ENCODE measurements at regions not wholly inside any gene's neighbourhood (a gene's known extent, or its start where the extent isn't known, plus 50 kb on each side); places are given as distances from the start of the nearest gene placed in this dataset.

DNA sequence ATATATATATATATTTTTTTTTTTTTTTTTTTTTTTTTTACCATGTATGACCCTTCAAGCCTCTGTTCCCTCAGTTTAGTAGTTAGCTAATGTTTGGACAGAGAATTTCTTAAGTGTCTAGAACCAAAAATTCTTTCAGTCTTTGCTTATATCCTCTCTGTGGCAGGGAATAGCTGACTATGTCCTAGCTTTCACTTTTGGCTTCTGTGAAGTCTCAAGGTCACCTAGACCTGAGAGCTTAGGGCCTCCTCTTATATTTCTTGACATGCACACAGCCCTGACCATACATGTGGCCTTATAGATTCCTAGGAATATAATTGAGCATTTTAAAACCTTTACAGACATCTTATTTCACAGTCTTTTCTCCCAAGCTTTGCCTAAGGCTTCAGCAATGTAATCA lies 930.8 kb upstream of the CDH9 start:
- no peak overlapping the region for H3K27ac Mint-ChIP-seq
- no peak for DNase-seq
- no peaks in the 10 kb centered on the region for H3K4me1 Mint-ChIP-seq
- no peak overlapping the region for H3K27ac ChIP-seq (ENCODE audit: low read length)
- TF ChIP-seq, protein P1, sequence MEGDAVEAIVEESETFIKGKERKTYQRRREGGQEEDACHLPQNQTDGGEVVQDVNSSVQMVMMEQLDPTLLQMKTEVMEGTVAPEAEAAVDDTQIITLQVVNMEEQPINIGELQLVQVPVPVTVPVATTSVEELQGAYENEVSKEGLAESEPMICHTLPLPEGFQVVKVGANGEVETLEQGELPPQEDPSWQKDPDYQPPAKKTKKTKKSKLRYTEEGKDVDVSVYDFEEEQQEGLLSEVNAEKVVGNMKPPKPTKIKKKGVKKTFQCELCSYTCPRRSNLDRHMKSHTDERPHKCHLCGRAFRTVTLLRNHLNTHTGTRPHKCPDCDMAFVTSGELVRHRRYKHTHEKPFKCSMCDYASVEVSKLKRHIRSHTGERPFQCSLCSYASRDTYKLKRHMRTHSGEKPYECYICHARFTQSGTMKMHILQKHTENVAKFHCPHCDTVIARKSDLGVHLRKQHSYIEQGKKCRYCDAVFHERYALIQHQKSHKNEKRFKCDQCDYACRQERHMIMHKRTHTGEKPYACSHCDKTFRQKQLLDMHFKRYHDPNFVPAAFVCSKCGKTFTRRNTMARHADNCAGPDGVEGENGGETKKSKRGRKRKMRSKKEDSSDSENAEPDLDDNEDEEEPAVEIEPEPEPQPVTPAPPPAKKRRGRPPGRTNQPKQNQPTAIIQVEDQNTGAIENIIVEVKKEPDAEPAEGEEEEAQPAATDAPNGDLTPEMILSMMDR (IDR thresholded peaks at IDR 0.05), result no peak
- intact Hi-C loops (cut with micrococcal nuclease), result no loop called here
- no peaks in the 10 kb centered on the region for H3K36me3 ChIP-seq (ENCODE audit: control insufficient read depth, insufficient read depth, low read length)
- no peak overlapping the region for H3K4me3 ChIP-seq (ENCODE audit: low read length)
- no peaks in the 10 kb centered on the region for H3K4me1 ChIP-seq (ENCODE audit: control insufficient read depth, insufficient read depth, low read length)
- no peak for ATAC-seq
- H3K36me3 Mint-ChIP-seq, result no peaks in the 10 kb centered on the region
- H3K27me3 Mint-ChIP-seq (ENCODE audit: low read depth in 2 of 2), result no peaks in the 10 kb centered on the region
- peaks cover 12 to 15% of the 10 kb centered on the region in 2 donors for H3K9me3 Mint-ChIP-seq
- H3K27me3 ChIP-seq (ENCODE audit: control insufficient read depth, insufficient read depth, low read length), result no peaks in the 10 kb centered on the region
- peaks cover 10% of the 10 kb centered on the region for H3K9me3 ChIP-seq (ENCODE audit: control insufficient read depth, insufficient read depth, low read length)
- no peak overlapping the region for H3K4me3 Mint-ChIP-seq

DNA sequence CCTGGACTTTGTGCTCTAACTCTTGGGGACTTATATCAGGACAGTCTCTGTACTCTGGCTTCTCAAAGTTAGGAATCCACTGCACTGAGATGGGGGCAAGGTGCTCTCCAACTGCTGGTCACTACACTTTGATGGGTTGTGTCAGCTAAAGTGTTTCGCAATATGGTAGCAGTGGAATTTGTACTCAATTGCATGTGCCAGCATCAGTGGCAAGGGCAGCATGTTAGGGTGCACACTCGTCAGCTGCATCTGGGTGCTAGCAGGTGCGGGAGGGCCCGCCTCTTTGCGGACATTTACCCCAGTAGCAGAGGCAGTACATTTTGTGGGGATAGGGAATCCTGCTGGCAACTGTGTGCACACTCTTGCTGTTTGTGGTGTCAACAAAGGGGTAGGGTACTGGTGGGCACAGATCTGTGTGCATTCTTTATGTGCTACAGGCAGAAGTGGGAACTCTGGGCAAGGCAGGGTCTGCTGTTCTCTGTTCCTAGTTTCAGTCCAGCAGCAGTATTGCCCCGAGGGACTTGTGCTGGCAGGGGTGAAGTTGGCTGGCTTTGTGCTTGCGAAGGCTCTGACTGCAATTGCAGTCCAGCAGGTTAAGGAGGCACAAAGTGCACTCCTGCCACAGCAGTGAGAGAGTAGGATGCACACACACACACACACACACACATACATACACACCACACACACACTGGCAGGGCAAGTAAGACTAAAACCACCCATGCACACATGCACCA lies 924.8 kb upstream of the CDH9 start:
- DNase-seq (no peak), ATAC-seq (no peak)
- H3K27me3 Mint-ChIP-seq (ENCODE audit: low read depth in 2 of 2), result no peaks in the 10 kb centered on the region
- no peak overlapping the region for H3K27ac Mint-ChIP-seq
- intact Hi-C loops (cut with micrococcal nuclease), result no loop called here
- no peak overlapping the region for H3K4me3 Mint-ChIP-seq
- WGBS (ENCODE audit: insufficient coverage), result 89% methylated on average over 6 of the region's 7 CpGs
- peaks cover 26% of the 10 kb centered on the region for H3K9me3 ChIP-seq (ENCODE audit: control insufficient read depth, insufficient read depth, low read length)
- TF ChIP-seq, protein P1 (IDR thresholded peaks at IDR 0.05), result no peak
- H3K4me3 ChIP-seq (ENCODE audit: low read length), result no peak overlapping the region
- no peaks in the 10 kb centered on the region for H3K27me3 ChIP-seq (ENCODE audit: control insufficient read depth, insufficient read depth, low read length)
- no peaks in the 10 kb centered on the region for H3K36me3 ChIP-seq (ENCODE audit: control insufficient read depth, insufficient read depth, low read length)
- H3K4me1 Mint-ChIP-seq, result no peaks in the 10 kb centered on the region
- H3K36me3 Mint-ChIP-seq, result peaks cover 32% of the 10 kb centered on the region
- peaks cover 23 to 26% of the 10 kb centered on the region in 2 donors for H3K9me3 Mint-ChIP-seq
- no peak overlapping the region for H3K27ac ChIP-seq (ENCODE audit: low read length)
- no peaks in the 10 kb centered on the region for H3K4me1 ChIP-seq (ENCODE audit: control insufficient read depth, insufficient read depth, low read length)

DNA sequence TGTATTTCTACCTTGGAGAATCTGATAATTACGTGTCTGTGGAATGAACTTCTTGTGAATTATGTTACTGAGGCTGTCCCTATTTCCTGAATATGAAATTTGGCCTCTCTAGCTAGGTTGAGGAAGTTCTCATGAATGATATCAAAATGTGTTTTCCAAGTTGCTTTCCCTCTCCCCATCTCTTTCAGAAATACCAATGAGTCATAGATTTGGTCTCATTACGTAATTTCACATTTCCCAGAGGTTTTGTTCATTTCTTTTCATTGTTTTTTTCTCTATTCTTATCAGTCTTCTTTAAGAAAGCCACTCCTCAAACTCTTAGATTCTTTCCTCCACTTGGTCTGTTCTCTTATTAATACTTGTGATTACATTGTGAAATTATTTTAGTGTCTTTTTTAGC lies 923.8 kb upstream of the CDH9 start:
- H3K36me3 ChIP-seq (ENCODE audit: control insufficient read depth, insufficient read depth, low read length), result no peaks in the 10 kb centered on the region
- H3K27me3 Mint-ChIP-seq (ENCODE audit: low read depth in 2 of 2), result no peaks in the 10 kb centered on the region
- DNase-seq (no peak), ATAC-seq (no peak)
- 50% methylated on average over 1 of the region's 2 CpGs for WGBS (ENCODE audit: insufficient coverage)
- H3K9me3 Mint-ChIP-seq, result peaks cover 29 to 31% of the 10 kb centered on the region in 2 donors
- H3K4me3 Mint-ChIP-seq, result no peak overlapping the region
- H3K27ac Mint-ChIP-seq, result no peak overlapping the region
- no peaks in the 10 kb centered on the region for H3K4me1 ChIP-seq (ENCODE audit: control insufficient read depth, insufficient read depth, low read length)
- H3K4me3 ChIP-seq (ENCODE audit: low read length), result no peak overlapping the region
- H3K9me3 ChIP-seq (ENCODE audit: control insufficient read depth, insufficient read depth, low read length), result peaks cover 26% of the 10 kb centered on the region
- H3K27me3 ChIP-seq (ENCODE audit: control insufficient read depth, insufficient read depth, low read length), result no peaks in the 10 kb centered on the region
- peaks cover 32% of the 10 kb centered on the region for H3K36me3 Mint-ChIP-seq
- intact Hi-C loops (cut with micrococcal nuclease), result no loop called here
- TF ChIP-seq, protein P1 (IDR thresholded peaks at IDR 0.05), result no peak
- no peaks in the 10 kb centered on the region for H3K4me1 Mint-ChIP-seq
- no peak overlapping the region for H3K27ac ChIP-seq (ENCODE audit: low read length)

DNA sequence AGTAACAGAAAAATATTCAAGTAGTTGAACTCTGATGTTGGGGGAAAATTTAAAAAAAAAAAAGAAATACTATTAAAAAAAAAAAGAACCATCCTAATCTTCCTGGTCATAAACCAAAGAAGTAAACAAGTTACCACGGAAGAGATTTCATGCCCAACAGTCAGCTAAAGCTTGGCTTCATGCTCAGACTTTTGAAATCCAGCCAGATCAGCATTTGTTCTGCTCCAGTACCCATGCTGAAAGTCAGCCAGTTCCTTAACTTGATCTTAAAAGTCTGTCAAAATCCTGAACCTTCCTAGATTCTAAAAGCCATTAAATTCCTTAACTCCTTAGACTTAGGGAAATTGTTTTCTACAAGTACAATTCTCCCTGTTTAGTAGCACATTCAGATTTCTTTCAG lies 908.7 kb upstream of the CDH9 start:
- Histone ChIP-seq H3K27me3 (ENCODE audit: control insufficient read depth, insufficient read depth, low read length) (no peaks in the 10 kb centered on the region), H3K36me3 (ENCODE audit: control insufficient read depth, insufficient read depth, low read length) (no peaks in the 10 kb centered on the region), H3K4me1 (ENCODE audit: control insufficient read depth, insufficient read depth, low read length) (no peaks in the 10 kb centered on the region), H3K9me3 (ENCODE audit: control insufficient read depth, insufficient read depth, low read length) (peaks cover 10% of the 10 kb centered on the region), H3K27ac (ENCODE audit: low read length) (no peak overlapping the region), H3K4me3 (ENCODE audit: low read length) (no peak overlapping the region)
- Mint-ChIP-seq H3K9me3 (peaks cover 5 to 7% of the 10 kb centered on the region in 2 donors), H3K36me3 (no peaks in the 10 kb centered on the region), H3K27me3 (ENCODE audit: low read depth in 2 of 2) (no peaks in the 10 kb centered on the region), H3K4me3 (no peak overlapping the region), H3K27ac (no peak overlapping the region), H3K4me1 (no peaks in the 10 kb centered on the region)
- intact Hi-C loops (cut with micrococcal nuclease), result no loop called here
- TF ChIP-seq, protein P1 (IDR thresholded peaks at IDR 0.05), result no peak
- 15% methylated on average over 1 of the region's 1 CpG for WGBS (ENCODE audit: insufficient coverage)
- ATAC-seq, result no peak
- no peak for DNase-seq
